H54 (cell line): ENCODE measurements at regions not wholly inside any gene's neighbourhood (a gene's known extent, or its start where the extent isn't known, plus 50 kb on each side); places are given as distances from the start of the nearest gene placed in this dataset.

Source experiments
- DNase-seq: peaks from one replicate; pipeline ENCODE4 v3.0.0; 2011; ENCODE audit warnings: low spot score, mixed read lengths; ENCODE audit not compliant: insufficient read length
- FAIRE-seq: peaks from 3 replicates; lab custom pipeline; 2011; peaks lifted over from hg19 to GRCh38; lab: Jason Lieb, UNC
- POLR2A ChIP-seq: IDR thresholded peaks from 2 replicates; pipeline ENCODE4 v1.6.1; 2011; ENCODE audit warnings: low read depth, mild to moderate bottlenecking, low read length

GRCh38 chr1:243996223-243996622 lies 54.9 kb upstream of the ZBTB18 start:
- TF ChIP-seq POLR2A, result no peak
- FAIRE-seq, result no peak
- DNase-seq, result no peak

- no peak for DNase-seq
- no peak for FAIRE-seq
Observed at GRCh38 chr1:243991650-243992049, 59.4 kb upstream of the ZBTB18 start.

DNA sequence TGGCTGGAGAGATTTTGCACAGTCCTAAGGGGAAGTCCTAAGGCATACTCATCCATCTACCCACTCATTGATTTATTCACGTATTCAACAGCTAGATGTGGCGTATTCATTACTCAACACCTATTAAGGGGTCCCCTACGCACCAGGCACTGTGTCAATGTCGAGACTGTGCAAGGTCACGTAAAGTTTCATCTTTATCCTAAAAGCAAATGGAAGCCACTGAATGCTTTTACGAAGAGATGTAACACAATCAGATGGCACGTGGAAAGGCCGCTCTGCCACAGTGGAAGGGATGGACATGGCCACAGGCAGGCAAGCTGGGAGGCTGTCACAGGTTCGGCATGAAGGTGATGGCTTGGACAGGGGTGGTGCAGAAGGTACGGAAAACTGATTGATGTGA lies 66.3 kb upstream of the ZBTB18 start:
- no peak for FAIRE-seq
- no peak for DNase-seq
- TF ChIP-seq POLR2A, result no peak

More at GRCh38 chr1:243991650-243992049, 59.4 kb upstream of the ZBTB18 start:
- no peak for TF ChIP-seq POLR2A

- no peak for TF ChIP-seq POLR2A
- FAIRE-seq, result no peak
- DNase-seq, result no peak
Observed at GRCh38 chr1:243982447-243983018, 68.5 kb upstream of the ZBTB18 start.

GRCh38 chr1:243980471-243980870 lies 70.6 kb upstream of the ZBTB18 start:
- FAIRE-seq, result no peak
- TF ChIP-seq POLR2A, result no peak
- DNase-seq, result no peak

DNA sequence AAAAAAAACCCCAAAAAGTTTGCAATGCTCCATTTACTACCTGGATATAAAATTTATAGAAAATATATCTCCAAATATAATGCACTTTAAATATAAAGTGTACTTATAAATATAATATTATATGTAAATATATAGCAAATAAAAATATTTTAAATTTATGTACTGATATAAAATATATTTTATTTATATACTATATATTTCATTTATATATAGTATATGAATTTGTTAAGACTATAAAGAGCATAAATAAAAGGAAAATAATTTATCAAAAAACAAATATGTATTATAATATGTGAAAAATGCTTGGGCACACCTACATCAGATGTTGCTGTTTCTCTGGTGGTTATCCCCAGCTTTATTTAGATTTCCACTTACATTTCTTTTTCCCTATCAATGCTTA lies 71.0 kb upstream of the ZBTB18 start:
- no peak for TF ChIP-seq POLR2A
- FAIRE-seq, result no peak
- DNase-seq, result no peak

- FAIRE-seq, result no peak
Observed at GRCh38 chr1:243979396-243979795, 71.7 kb upstream of the ZBTB18 start.

GRCh38 chr1:243977094-243977493 lies 74.0 kb upstream of the ZBTB18 start:
- DNase-seq, result no peak

More at GRCh38 chr1:243979396-243979795, 71.7 kb upstream of the ZBTB18 start:
- no peak for TF ChIP-seq POLR2A
- no peak for DNase-seq

GRCh38 chr1:243974451-243975292 lies 76.4 kb upstream of the ZBTB18 start:
- FAIRE-seq, result no peak

More at GRCh38 chr1:243977094-243977493, 74.0 kb upstream of the ZBTB18 start:
- TF ChIP-seq POLR2A, result no peak
- no peak for FAIRE-seq

GRCh38 chr1:243973169-243973568 lies 77.9 kb upstream of the ZBTB18 start:
- TF ChIP-seq POLR2A, result no peak
- DNase-seq, result no peak
- no peak for FAIRE-seq

More at GRCh38 chr1:243974451-243975292, 76.4 kb upstream of the ZBTB18 start:
- no peak for DNase-seq
- TF ChIP-seq POLR2A, result no peak

DNA sequence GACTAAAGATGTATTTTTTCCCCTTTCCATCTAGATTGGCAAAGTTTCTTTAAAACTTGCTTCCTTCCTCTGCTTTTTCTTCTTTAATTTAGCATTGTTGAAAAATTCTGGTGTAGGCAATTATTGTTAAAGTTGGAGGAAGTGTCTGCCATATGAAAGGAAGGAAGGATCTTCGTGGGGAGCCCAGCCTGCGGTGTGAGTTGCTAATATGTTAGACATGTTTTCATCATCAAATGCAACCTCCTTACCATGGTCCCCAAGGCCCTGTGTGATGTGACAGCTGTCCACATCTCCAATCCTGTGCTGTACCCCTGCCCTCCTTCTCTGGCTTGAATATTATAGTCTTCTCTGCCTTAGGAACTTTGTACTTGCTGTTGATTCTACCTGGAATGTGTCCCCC lies 81.0 kb upstream of the ZBTB18 start:
- no peak for FAIRE-seq
- no peak for TF ChIP-seq POLR2A
- no peak for DNase-seq

- DNase-seq (no peak), FAIRE-seq (no peak)
- TF ChIP-seq POLR2A, result no peak
Observed at GRCh38 chr1:243968413-243968812, 82.7 kb upstream of the ZBTB18 start.

GRCh38 chr1:243964915-243965314 lies 86.2 kb upstream of the ZBTB18 start:
- TF ChIP-seq POLR2A, result no peak
- DNase-seq (no peak), FAIRE-seq (no peak)

DNA sequence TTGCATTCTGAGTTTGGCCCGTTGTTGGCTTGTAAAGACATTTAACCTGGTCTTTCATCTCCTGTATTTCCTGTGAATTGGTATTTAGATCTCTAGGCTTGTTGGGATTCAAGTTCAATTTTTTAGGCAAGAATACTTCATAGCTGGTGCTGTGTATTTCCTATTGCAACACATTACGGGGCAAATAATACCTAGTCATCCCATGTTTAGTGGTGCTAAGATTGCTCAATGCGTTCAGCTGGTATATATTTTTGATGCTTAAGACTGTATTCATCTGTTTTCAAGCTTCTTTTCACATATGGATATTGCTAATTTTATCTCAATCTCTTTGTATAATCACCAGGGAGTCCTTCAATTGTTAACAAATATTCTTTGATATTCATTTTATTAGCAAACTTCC lies 87.5 kb upstream of the ZBTB18 start:
- TF ChIP-seq POLR2A, result no peak
- DNase-seq, result no peak
- no peak for FAIRE-seq
